MG63 (cell line): ENCODE measurements at regions not wholly inside any gene's neighbourhood (a gene's known extent, or its start where the extent isn't known, plus 50 kb on each side); places are given as distances from the start of the nearest gene placed in this dataset.

Experiments
- DNase-seq: peaks from one replicate; pipeline ENCODE4 v3.0.0-alpha.2; 2020
- H3K27me3 ChIP-seq: fragments of 250-450 bp; sonication (Bioruptor Pico); 2 replicates; pipeline ENCODE4 v1.5.1; 2020; ENCODE audit warnings: mild to moderate bottlenecking, moderate library complexity
- H3K36me3 ChIP-seq: fragments of 250-450 bp; sonication (Bioruptor Pico); 2 replicates; pipeline ENCODE4 v1.5.1; 2020; ENCODE audit warnings: mild to moderate bottlenecking, moderate library complexity
- H3K4me3 ChIP-seq: fragments of 250-450 bp; sonication (Bioruptor Pico); 2 replicates; pipeline ENCODE4 v1.5.1; 2020; ENCODE audit warnings: mild to moderate bottlenecking, moderate library complexity
- H3K9me3 ChIP-seq: fragments of 250-450 bp; sonication (Bioruptor Pico); 2 replicates; pipeline ENCODE4 v1.5.1; 2020; ENCODE audit warnings: mild to moderate bottlenecking, moderate library complexity

DNA sequence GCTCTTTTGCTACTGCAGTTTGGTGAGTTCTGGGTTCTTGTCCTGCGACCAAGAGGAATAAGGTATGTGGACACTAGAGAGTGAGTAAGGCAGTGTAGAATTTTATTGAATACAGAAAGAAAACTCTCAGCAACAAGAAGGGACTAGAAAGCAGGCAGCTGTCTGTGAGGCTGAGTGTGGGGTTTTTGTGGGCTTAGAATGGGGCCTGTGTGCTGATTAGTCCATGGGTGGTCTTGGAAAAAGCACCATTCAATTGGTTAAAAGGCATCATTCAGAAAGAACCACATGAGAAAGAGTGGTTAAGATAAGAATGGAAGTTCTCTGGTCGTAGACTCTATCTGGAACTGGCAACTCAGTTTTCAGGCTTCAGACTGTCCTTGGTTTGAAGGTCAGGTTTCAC lies 298.8 kb downstream of the TGFB2 start:
- Histone ChIP-seq H3K4me3 (no peak overlapping the region), H3K36me3 (no peaks in the 10 kb centered on the region), H3K27me3 (no peaks in the 10 kb centered on the region), H3K9me3 (no peaks in the 10 kb centered on the region)
- DNase-seq = no peak

DNA sequence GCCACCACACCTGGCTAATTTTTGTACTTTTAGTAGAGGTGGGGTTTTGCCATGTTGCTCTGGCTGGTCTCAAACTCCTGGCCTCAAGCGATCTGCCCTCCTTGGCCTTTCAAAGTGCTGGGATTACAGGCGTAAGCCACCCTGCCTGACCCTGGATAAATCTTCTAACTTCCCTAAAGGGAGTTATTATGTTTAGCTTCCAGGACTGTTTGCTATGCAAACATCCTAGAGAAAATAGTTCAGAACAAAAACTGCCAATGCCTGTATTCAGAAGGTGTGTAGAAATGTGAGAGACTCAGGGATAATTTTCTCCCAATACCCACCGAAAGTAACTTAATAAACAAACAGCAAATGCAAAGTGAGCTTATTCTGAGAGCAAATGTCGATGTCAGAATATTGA lies 301.2 kb downstream of the TGFB2 start:
- H3K36me3 ChIP-seq = no peaks in the 10 kb centered on the region
- no peaks in the 10 kb centered on the region for H3K27me3 ChIP-seq
- DNase-seq = no peak
- H3K4me3 ChIP-seq = no peak overlapping the region
- no peaks in the 10 kb centered on the region for H3K9me3 ChIP-seq

DNA sequence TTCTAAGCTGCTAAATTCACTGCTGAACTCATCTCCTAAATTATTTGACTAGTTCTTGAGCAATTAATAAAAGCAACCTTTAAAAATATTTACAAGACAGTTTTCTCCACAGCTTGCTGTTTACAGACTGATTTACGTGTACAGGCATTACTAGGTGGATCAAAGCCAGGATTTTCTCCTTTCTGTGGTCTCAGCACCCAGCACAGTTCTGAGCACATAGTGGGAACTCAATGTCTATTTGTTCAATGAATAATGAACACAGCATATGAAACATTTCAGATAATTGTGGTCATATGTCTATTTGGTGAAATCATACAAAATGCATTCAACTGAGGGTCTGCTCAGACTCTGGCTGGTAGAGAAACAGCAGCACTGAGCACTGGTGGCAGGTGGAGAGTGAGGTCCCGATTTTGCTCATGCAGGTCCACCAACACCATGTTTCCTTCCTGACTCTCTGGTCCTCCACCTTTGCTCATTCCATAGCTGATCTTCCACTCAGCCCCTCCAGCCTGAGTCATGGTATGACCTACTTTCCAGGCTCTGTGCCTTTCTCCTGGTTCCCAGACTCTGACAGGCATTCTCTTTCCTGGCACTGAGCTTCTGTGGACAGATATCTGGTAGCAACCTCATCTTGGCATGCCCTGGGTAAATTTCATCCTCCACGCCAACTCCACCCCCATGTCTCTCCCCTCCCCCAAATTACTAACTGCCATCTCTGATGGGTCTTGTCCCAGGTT lies 311.3 kb downstream of the TGFB2 start:
- H3K4me3 ChIP-seq = no peak overlapping the region
- no peaks in the 10 kb centered on the region for H3K36me3 ChIP-seq
- no peaks in the 10 kb centered on the region for H3K9me3 ChIP-seq
- H3K27me3 ChIP-seq = no peaks in the 10 kb centered on the region
- DNase-seq = peak; percentile 81

DNA sequence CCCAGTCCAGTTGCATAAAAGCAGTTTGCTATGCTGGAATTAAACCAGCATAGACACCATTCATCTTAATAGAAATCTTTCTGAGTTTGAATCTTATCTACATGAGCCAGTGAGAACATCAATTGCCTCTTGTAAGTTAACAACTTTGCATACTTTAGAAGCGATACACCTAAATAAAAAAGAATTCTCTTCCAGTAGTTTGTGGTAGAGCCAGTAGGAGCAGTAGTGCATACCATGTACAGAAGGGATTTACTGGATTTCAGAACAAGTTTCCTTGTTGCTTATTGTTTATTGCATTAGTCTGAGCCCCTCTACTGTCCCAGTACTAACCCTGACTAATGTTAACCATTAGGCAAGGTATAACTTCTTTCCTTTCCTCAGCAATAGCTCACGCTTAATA lies 313.1 kb downstream of the TGFB2 start:
- Histone ChIP-seq H3K27me3 (no peaks in the 10 kb centered on the region), H3K4me3 (no peak overlapping the region), H3K9me3 (no peaks in the 10 kb centered on the region), H3K36me3 (no peaks in the 10 kb centered on the region)
- no peak for DNase-seq

DNA sequence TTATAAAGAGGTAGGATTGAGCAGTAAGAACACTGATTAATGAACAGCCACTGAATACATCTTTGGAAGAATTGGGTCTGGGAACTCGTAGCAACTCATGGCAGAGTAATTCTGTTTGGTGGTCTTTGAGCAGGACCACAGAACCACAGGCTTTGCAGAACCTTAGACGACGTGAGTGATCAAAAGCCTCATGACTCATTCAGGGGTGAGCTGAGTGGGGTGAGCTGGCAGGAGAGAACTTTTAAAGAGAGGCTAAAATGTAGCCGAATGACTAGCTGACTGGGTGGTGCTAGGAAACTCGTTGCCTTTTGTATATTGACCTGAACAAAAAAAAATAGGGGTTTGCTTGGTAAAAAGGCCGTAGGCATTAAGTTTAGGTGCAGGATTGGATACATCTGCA lies 313.8 kb downstream of the TGFB2 start:
- peak; percentile 64 for DNase-seq
- H3K9me3 ChIP-seq = no peaks in the 10 kb centered on the region
- H3K36me3 ChIP-seq = no peaks in the 10 kb centered on the region
- no peaks in the 10 kb centered on the region for H3K27me3 ChIP-seq
- H3K4me3 ChIP-seq = no peak overlapping the region

DNA sequence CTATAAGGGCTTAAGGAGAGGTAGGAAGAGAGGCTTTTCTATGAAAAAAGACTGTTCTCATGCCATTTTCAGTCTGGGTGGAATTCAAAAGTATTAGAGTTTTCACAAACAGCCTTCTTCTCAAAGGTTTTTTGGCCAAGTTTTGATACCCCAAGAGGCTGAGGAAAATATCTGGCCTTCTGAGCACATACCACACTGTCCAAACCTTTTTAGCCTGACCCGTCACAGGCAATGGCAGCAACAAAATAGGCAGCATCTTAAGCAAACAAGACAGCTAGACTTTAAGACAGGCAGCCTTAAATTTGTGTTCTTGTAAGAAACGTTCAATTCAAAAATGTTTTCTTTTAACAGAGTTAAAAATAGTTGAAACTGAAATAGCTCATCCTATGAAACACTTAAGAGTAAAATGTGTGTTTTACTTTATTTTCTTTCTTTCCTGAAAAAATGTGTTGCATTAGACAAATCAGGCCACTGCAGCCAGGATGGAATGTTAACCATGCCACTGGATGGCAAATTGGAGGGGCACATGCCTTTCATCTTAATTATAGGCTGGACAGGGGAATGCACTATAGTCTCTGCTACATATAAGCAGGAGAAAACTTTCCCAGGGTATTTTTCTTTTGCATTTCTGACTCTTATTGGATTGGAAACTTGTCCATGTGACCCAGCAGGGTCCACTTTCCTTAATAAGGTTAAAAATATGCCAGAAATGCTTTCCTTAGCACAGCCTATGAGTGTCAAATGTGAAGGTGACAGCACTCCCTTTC lies 315.0 kb downstream of the TGFB2 start:
- Histone ChIP-seq H3K36me3 (no peaks in the 10 kb centered on the region), H3K4me3 (no peak overlapping the region), H3K9me3 (no peaks in the 10 kb centered on the region), H3K27me3 (no peaks in the 10 kb centered on the region)
- no peak for DNase-seq

DNA sequence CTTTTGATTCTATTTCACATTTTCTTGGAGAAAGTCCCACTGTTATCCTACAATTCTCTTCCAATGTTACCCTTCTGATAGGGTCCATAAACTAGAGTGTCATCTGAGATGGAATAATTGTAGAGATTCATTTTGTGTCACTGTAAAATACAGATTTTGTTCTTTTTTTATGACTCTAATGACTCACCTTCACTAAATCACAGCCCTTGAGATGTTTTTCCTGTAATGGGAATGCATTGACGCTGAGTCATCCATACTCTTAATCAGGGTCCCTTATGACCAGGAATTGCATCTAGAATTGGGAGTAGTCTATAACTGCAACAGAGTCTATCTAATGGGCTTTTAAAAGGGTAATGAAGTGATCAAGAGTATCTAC lies 315.5 kb downstream of the TGFB2 start:
- Histone ChIP-seq H3K9me3 (no peaks in the 10 kb centered on the region), H3K36me3 (no peaks in the 10 kb centered on the region), H3K4me3 (no peak overlapping the region), H3K27me3 (no peaks in the 10 kb centered on the region)
- no peak for DNase-seq

DNA sequence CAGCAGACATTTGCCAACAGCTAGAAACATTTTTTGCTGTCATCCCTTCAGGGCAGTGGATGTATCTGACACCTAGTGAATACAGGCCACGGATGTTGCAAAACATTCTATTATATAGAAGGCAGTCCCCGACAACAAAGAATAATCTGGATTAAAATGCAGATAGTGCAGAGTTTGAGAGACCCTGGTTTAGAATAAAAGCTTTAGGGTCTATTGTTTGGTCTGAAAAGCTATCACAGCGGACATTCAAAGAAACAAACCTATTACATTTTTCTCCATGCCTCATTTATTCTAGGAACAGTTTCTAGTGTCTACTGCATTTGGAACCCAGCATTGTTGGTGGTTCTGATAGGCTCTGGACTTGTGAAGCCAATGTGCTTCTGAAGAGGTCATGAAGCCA lies 316.3 kb downstream of the TGFB2 start:
- no peaks in the 10 kb centered on the region for H3K27me3 ChIP-seq
- DNase-seq = no peak
- H3K9me3 ChIP-seq = no peaks in the 10 kb centered on the region
- H3K36me3 ChIP-seq = no peaks in the 10 kb centered on the region
- H3K4me3 ChIP-seq = no peak overlapping the region

DNA sequence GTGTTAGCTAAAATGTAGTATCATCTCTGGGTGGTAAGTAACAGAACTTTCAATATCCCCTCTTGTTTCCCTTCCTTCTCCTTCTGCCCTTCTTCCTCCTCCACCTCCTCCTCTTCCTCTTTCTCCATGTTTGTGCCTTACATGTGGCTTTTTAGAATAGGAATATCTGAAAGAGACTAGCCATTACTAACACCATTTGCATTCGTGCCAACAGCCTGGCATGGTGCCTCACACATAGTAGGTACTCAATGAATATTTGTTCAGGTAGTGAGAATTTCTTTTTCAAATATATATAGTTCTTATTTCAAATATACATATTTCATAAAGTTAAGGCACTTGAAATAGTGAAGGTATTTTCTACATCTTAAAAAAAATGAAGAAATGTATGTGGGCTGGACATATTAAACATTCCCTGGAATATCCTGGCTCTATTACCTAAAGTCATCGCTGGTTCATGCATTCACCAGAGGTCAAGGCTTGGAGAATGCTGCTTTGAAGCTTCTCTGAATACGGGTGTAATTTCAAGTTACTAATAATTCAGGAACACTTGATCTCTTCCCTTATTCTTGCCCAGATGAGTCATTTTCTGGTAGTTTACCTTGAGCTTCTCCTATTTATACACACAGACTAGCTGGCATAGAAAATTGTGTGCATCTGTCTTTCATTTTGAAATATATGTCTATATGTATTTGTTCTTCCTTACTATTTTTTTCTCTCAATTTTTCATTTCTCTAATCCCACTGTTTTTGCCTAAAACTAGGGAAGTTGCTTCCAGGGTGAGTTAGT lies 319.4 kb downstream of the TGFB2 start:
- no peaks in the 10 kb centered on the region for H3K36me3 ChIP-seq
- H3K27me3 ChIP-seq = no peaks in the 10 kb centered on the region
- no peaks in the 10 kb centered on the region for H3K9me3 ChIP-seq
- DNase-seq = peak; percentile 31
- H3K4me3 ChIP-seq = peak overlapping the region; percentile 3; the same call in 1 of the 2 replicates

DNA sequence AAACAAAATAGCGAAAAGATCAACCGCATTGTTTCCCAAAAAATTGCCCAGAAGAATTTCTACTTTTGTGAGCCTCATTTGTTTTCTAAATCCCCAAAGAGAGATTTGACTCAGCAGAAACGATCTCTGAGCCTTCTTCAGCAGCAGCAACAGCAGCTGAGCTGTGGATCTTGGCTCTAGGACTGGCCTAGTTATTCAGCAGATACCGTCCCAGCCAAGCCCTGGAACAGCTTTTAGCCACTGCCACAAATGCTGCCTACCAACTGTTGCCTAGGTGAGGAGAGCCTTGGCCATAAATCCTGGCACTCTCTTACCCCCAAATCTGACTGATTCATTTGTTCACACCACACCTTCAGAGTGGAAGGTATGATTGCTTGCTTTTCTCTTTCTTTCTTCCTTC lies 320.1 kb downstream of the TGFB2 start:
- Histone ChIP-seq H3K9me3 (no peaks in the 10 kb centered on the region), H3K4me3 (peak overlapping the region; percentile 3; the same call in 1 of the 2 replicates), H3K36me3 (no peaks in the 10 kb centered on the region), H3K27me3 (no peaks in the 10 kb centered on the region)
- DNase-seq = peak; percentile 93

DNA sequence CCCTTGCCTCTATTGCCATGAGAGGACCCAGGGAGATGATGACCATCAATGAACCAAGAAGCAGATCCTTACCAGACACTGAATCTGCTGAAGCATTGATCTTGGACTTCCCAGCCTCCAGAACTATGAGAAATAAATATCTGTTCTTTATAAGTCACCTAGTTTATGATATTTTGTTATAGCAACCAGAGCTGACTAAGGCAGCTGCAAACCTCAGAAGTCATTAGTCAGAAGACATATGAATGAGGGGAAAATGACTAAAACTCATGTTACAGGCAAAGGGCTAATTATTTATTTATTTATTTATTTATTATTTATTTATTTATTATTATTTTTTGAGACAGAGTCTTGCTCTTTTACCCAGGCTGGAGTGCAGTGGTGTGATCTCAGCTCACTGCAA lies 321.1 kb downstream of the TGFB2 start:
- H3K36me3 ChIP-seq = no peaks in the 10 kb centered on the region
- no peak for DNase-seq
- H3K27me3 ChIP-seq = no peaks in the 10 kb centered on the region
- no peak overlapping the region for H3K4me3 ChIP-seq
- peaks cover 4% of the 10 kb centered on the region; the same call in 1 of the 2 replicates for H3K9me3 ChIP-seq

DNA sequence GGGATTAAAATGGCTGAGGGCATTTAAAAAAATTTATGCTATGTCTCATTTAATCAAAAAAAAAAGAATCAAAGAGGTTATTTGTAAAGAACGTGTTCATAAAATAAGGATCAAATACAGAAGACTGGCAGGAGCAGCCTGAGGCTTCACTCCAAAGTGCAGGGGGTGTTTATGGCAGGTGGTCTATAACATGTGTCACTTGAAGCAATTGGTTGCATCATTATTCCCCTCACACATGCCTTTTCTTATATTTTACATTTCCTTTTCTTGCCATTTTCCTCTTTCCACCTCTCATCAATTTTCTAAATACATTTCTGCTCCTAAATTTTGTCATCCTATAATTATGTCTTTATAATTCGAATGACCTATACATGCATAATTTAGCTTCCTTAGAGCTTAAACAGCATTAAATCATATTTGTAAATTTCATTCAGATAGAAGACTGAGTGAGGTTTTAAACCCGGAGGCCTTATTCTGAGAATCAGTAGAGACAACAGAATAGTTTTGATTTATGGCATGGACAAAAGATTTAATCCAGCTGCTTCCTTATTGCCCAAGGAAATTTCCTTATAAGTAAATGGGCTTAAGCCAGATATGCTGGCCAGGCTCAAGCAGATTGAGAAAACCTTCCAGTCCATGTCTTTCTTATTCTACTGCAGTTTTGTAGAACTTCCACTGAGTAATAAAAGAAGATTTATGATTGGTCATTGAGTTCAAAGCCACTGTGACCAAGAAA lies 322.8 kb downstream of the TGFB2 start:
- no peak for DNase-seq
- Histone ChIP-seq H3K27me3 (no peaks in the 10 kb centered on the region), H3K4me3 (no peak overlapping the region), H3K36me3 (no peaks in the 10 kb centered on the region), H3K9me3 (peaks cover 4% of the 10 kb centered on the region; the same call in 1 of the 2 replicates)

DNA sequence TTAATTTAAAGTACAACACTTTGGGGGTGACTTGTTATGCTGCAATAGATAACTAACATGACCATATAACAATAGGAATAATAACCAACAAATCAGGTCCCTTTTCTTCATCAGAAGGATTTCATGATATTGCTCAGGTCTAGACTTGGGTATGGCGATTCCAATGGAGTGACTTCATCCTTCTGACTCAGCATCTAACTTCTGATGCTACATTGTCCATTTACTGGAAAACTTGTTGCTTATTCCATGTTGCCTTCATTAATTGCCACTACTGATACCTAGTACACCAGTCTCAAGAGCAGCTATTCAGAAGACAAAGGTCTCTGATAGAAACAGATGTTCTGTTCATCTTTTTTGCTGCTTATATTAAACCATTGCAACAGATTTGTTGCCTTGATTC lies 324.3 kb downstream of the TGFB2 start:
- no peaks in the 10 kb centered on the region for H3K36me3 ChIP-seq
- peaks cover 4% of the 10 kb centered on the region; the same call in 1 of the 2 replicates for H3K9me3 ChIP-seq
- H3K27me3 ChIP-seq = no peaks in the 10 kb centered on the region
- DNase-seq = no peak
- H3K4me3 ChIP-seq = no peak overlapping the region

DNA sequence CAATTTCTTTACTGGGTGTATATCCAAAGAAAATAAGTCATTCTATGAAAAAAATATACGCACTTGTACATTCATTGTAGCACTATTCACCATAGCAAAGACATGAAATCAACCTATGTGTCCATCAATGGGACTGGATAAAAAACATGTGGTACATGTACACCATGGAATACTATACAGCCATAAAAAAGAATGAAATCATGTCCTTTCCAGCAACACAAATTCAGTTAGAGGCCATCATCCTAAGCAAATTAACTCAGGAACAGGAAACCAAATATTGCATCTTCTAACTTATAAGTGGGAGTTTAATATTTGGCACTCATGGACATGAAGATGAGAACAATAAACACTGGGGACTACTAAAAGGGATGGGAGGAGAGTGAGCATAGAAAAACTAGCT lies 325.7 kb downstream of the TGFB2 start:
- Histone ChIP-seq H3K36me3 (no peaks in the 10 kb centered on the region), H3K27me3 (no peaks in the 10 kb centered on the region), H3K9me3 (peaks cover 4% of the 10 kb centered on the region; the same call in 1 of the 2 replicates), H3K4me3 (no peak overlapping the region)
- DNase-seq = no peak

DNA sequence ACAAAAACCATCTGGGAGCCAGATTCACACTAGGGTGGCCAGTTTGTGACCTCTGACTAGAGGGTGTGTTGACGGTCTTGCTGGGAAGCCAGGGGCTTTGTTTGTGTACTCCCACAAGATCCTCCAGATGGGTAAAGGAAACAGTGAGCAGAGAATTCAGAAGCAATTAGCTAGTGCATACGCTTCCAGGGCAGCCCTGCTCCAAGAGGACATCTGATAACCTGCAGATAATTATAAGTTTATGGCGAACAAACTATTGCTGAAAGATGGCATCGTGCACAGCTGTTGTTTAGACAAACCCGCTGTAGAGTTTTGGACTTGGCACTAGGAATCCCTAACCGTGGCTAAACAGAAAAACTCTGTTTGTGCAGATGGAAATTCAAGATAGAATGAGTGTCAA lies 326.4 kb downstream of the TGFB2 start:
- Histone ChIP-seq H3K4me3 (no peak overlapping the region), H3K36me3 (no peaks in the 10 kb centered on the region), H3K27me3 (no peaks in the 10 kb centered on the region), H3K9me3 (peaks cover 4% of the 10 kb centered on the region; the same call in 1 of the 2 replicates)
- peak; percentile 26 for DNase-seq

DNA sequence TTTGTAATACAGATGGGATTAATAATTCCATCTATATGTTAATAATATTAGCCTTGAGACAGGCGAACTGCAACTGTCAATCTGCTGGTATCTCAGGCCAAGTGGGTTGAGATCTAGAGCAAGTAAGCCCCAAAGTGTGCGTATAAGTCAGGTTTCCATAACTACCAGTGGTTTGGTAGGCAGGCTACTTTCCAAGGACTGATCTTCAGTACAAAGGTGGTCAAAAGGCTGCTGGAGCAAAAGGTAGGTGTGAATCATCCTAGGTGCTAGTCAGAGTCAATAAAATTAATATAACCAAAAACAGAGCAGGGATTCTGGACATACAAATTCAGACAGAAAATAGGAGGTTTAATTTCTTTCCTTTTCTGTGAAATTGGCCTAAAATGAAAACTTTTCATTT lies 328.0 kb downstream of the TGFB2 start:
- Histone ChIP-seq H3K4me3 (no peak overlapping the region), H3K36me3 (no peaks in the 10 kb centered on the region), H3K9me3 (peaks cover 7% of the 10 kb centered on the region; the same call in 1 of the 2 replicates), H3K27me3 (no peaks in the 10 kb centered on the region)
- DNase-seq = no peak
